H1 (cell line): ENCODE measurements at regions not wholly inside any gene's neighbourhood (a gene's known extent, or its start where the extent isn't known, plus 50 kb on each side); places are given as distances from the start of the nearest gene placed in this dataset.

ENCODE experiments used
- CTCF ChIA-PET: fragments of 300-600 bp; sonication (Branson Sonifier 250); formaldehyde crosslinking; loops from one replicate; lab custom pipeline; 2021; ENCODE audit not compliant: partially characterized antibody; lab: Charles Lee
- POLR2A ChIA-PET: fragments of 300-600 bp; sonication (Branson Sonifier 250); formaldehyde crosslinking; loops from one replicate; lab custom pipeline; 2021; ENCODE audit warnings: inconsistent platforms; ENCODE audit not compliant: partially characterized antibody; lab: Charles Lee
- DNase-seq, 2 experiments: peaks; one replicate each; pipeline versions ENCODE4 v3.0.0 to v3.0.0-alpha.2; 2010 to 2022; ENCODE audit warnings: low spot score in 2 of 2, low read depth in 1 of 2, mixed read lengths in 1 of 2
- FAIRE-seq: peaks from 2 replicates; lab custom pipeline; 2011; peaks lifted over from hg19 to GRCh38; lab: Jason Lieb, UNC
- H2AFZ ChIP-seq: 2 replicates; pipeline ENCODE4 v1.8.1; 2012; ENCODE audit warnings: low read length, inconsistent platforms
- H2AK5ac ChIP-seq: 2 replicates; pipeline ENCODE4 v1.6.1; 2013; ENCODE audit warnings: low read depth, low read length
- H2BK120ac ChIP-seq: replicated peaks from 2 replicates; pipeline ENCODE3; 2013; ENCODE audit warnings: low read depth, low read length, inconsistent platforms
- H2BK12ac ChIP-seq: 2 replicates; pipeline ENCODE4 v1.6.1; 2013; ENCODE audit warnings: low read depth, low read length
- H2BK15ac ChIP-seq: 2 replicates; pipeline ENCODE4 v1.6.1; 2013; ENCODE audit warnings: low read length
- H2BK20ac ChIP-seq: 2 replicates; pipeline ENCODE4 v1.6.1; 2013; ENCODE audit warnings: low read length
- H2BK5ac ChIP-seq: 2 replicates; pipeline ENCODE4 v1.6.1; 2013; ENCODE audit warnings: low read depth, low read length
- H3K14ac ChIP-seq: 2 replicates; pipeline ENCODE4 v1.6.1; 2013; ENCODE audit warnings: inconsistent platforms; ENCODE audit not compliant: insufficient read length
- H3K18ac ChIP-seq: 2 replicates; pipeline ENCODE4 v1.6.1; 2013; ENCODE audit warnings: low read length; ENCODE audit errors: extremely low read depth
- H3K23ac ChIP-seq: 2 replicates; pipeline ENCODE4 v1.6.1; 2013; ENCODE audit warnings: inconsistent platforms; ENCODE audit not compliant: insufficient read length
- H3K23me2 ChIP-seq: 2 replicates; pipeline ENCODE4 v1.6.1; 2013; ENCODE audit warnings: low read depth, low read length
- H3K27ac ChIP-seq: 2 replicates; pipeline ENCODE4 v1.6.1; 2011; ENCODE audit warnings: low read depth, low read length, inconsistent platforms
- H3K27me3 ChIP-seq, 4 experiments: replicated peaks in 1 of 4; 1 replicate in 1 of 4; 2 replicates in 3 of 4; pipeline versions ENCODE4 v1.6.1 to v1.8.1; 2011 to 2013; ENCODE audit warnings: low read length in 3 of 4, mild to moderate bottlenecking in 3 of 4, inconsistent platforms in 2 of 4, mixed read lengths in 2 of 4, moderate library complexity in 1 of 4; ENCODE audit not compliant: control insufficient read depth in 3 of 4, insufficient read depth in 3 of 4; ENCODE audit errors: extremely low read depth in 1 of 4
- H3K36me3 ChIP-seq, 4 experiments: 2 replicates each; pipeline versions ENCODE4 v1.6.1 to v1.8.1; 2011 to 2013; ENCODE audit warnings: mild to moderate bottlenecking in 4 of 4, low read length in 3 of 4, moderate library complexity in 2 of 4, control low read depth in 1 of 4, inconsistent platforms in 1 of 4; ENCODE audit not compliant: insufficient read depth in 4 of 4, control insufficient read depth in 2 of 4
- H3K4ac ChIP-seq: replicated peaks from 2 replicates; pipeline ENCODE3; 2013; ENCODE audit warnings: low read length, low read depth, mixed read lengths, inconsistent platforms; ENCODE audit not compliant: insufficient read length
- H3K4me1 ChIP-seq, 4 experiments: replicated peaks in 1 of 4; 1 replicate in 1 of 4; 2 replicates in 3 of 4; pipeline versions ENCODE4 v1.6.1 to v1.8.1; 2011 to 2013; ENCODE audit warnings: low read length in 3 of 4, inconsistent platforms in 2 of 4, mixed read lengths in 1 of 4; ENCODE audit not compliant: insufficient read depth in 4 of 4, control insufficient read depth in 3 of 4
- H3K4me2 ChIP-seq, 2 experiments: 2 replicates each; pipeline versions ENCODE4 v1.6.1 to v1.8.1; 2011 to 2013; ENCODE audit warnings: low read depth in 2 of 2, low read length in 2 of 2, control low read depth in 1 of 2, inconsistent platforms in 1 of 2, mild to moderate bottlenecking in 1 of 2; ENCODE audit not compliant: insufficient read depth in 1 of 2
- H3K4me3 ChIP-seq, 4 experiments: fragments of 200-600, 300-600 bp in 1 of 4; sonication (generic), shearing (Covaris generic), sonication (Bioruptor Twin) in 1 of 4; 2 replicates each; pipeline versions ENCODE4 v1.5.1 to v1.8.1; 2011 to 2016; ENCODE audit warnings: low read length in 4 of 4, low read depth in 3 of 4, control low read depth in 2 of 4, inconsistent platforms in 2 of 4, mild to moderate bottlenecking in 2 of 4, mixed read lengths in 1 of 4, moderate library complexity in 1 of 4; ENCODE audit not compliant: insufficient read depth in 2 of 4; ENCODE audit errors: extremely low read depth in 1 of 4
- H3K56ac ChIP-seq: replicated peaks from 2 replicates; pipeline ENCODE3; 2013; ENCODE audit warnings: low read depth, mild to moderate bottlenecking, mixed read lengths, low read length, inconsistent platforms; ENCODE audit not compliant: insufficient read length
- H3K79me1 ChIP-seq: 2 replicates; pipeline ENCODE4 v1.6.1; 2013; ENCODE audit warnings: low read depth, low read length, control low read depth
- H3K79me2 ChIP-seq, 2 experiments: 2 replicates each; pipeline versions ENCODE4 v1.6.1 to v1.8.1; 2012 to 2013; ENCODE audit warnings: low read length in 2 of 2, mild to moderate bottlenecking in 2 of 2, inconsistent platforms in 1 of 2; ENCODE audit not compliant: insufficient read depth in 2 of 2, control insufficient read depth in 1 of 2
- H3K9ac ChIP-seq, 4 experiments: replicated peaks in 1 of 4; 1 replicate in 1 of 4; 2 replicates in 3 of 4; pipeline versions ENCODE4 v1.6.1 to v1.8.1; 2011 to 2013; ENCODE audit warnings: low read depth in 3 of 4, low read length in 3 of 4, control low read depth in 2 of 4, mild to moderate bottlenecking in 2 of 4, moderate library complexity in 2 of 4, inconsistent platforms in 1 of 4; ENCODE audit errors: extremely low read depth in 1 of 4
- H3K9me3 ChIP-seq, 2 experiments: 2 replicates each; pipeline versions ENCODE4 v1.6.1 to v1.8.1; 2012 to 2013; ENCODE audit warnings: mild to moderate bottlenecking in 2 of 2, moderate library complexity in 2 of 2, control low read depth in 1 of 2, inconsistent platforms in 1 of 2, low read depth in 1 of 2, low read length in 1 of 2, mixed read lengths in 1 of 2; ENCODE audit not compliant: insufficient read depth in 2 of 2
- H4K20me1 ChIP-seq, 2 experiments: replicated peaks in 1 of 2; 2 replicates each; pipeline versions ENCODE3 to v1.8.1; 2011 to 2013; ENCODE audit warnings: inconsistent platforms in 2 of 2, low read length in 2 of 2, mild to moderate bottlenecking in 1 of 2; ENCODE audit not compliant: insufficient read depth in 2 of 2, control insufficient read depth in 1 of 2
- H4K5ac ChIP-seq: 2 replicates; pipeline ENCODE4 v1.6.1; 2013; ENCODE audit warnings: low read length, low read depth, mixed read lengths, inconsistent platforms; ENCODE audit not compliant: insufficient read length
- H4K8ac ChIP-seq: 2 replicates; pipeline ENCODE4 v1.8.0; 2013; ENCODE audit warnings: mild to moderate bottlenecking, moderate library complexity, low read length, inconsistent platforms; ENCODE audit not compliant: insufficient read depth; ENCODE audit errors: extremely low read depth
- H4K91ac ChIP-seq: replicated peaks from 2 replicates; pipeline ENCODE3; 2013; ENCODE audit warnings: low read length, mixed read lengths, inconsistent platforms; ENCODE audit not compliant: insufficient read length
- BACH1 ChIP-seq: IDR thresholded peaks from 2 replicates; pipeline ENCODE4 v1.6.1; 2012; ENCODE audit warnings: low read length, improper control_type of control experiment
- BCL11A ChIP-seq, 2 experiments: IDR thresholded peaks; one replicate each; pipeline ENCODE4 v1.6.1; 2011; ENCODE audit warnings: low read depth in 2 of 2, low read length in 2 of 2, mild to moderate bottlenecking in 2 of 2
- EP300 ChIP-seq, 2 experiments: IDR thresholded peaks; 1 replicate in 1 of 2; 2 replicates in 1 of 2; pipeline ENCODE4 v1.6.1; 2011 to 2012; ENCODE audit warnings: low read depth in 2 of 2, low read length in 2 of 2, mild to moderate bottlenecking in 2 of 2, borderline replicate concordance in 1 of 2, inconsistent platforms in 1 of 2, moderate library complexity in 1 of 2
- KDM4A ChIP-seq: IDR thresholded peaks from one replicate; pipeline ENCODE4 v1.7.1; 2012; ENCODE audit warnings: low read depth, mild to moderate bottlenecking, moderate library complexity, low read length, inconsistent platforms; ENCODE audit not compliant: severe bottlenecking
- KDM5A ChIP-seq: fragments of 200-600 bp; IDR thresholded peaks from 2 replicates; pipeline ENCODE4 v1.7.1; 2012; ENCODE audit warnings: mild to moderate bottlenecking, low read length, inconsistent platforms, mixed read lengths
- MAX ChIP-seq: IDR thresholded peaks from 2 replicates; pipeline ENCODE4 v1.6.1; 2012; ENCODE audit warnings: inconsistent platforms
- NRF1 ChIP-seq: IDR thresholded peaks from 2 replicates; pipeline ENCODE4 v1.6.1; 2011; ENCODE audit warnings: mild to moderate bottlenecking, low read depth, low read length, improper control_type of control experiment
- PHF8 ChIP-seq: fragments of 200-600 bp; sonication (generic); conservative IDR thresholded peaks from 2 replicates; pipeline ENCODE4 v1.7.1; 2012; ENCODE audit warnings: low read depth, mild to moderate bottlenecking, inconsistent platforms, low read length, moderate library complexity
- SAP30 ChIP-seq: fragments of 300-600 bp; sonication (generic); IDR thresholded peaks from 2 replicates; pipeline ENCODE4 v1.7.1; 2012; ENCODE audit warnings: low read length, moderate library complexity, mild to moderate bottlenecking, inconsistent platforms; ENCODE audit not compliant: insufficient read depth, insufficient replicate concordance
- SIN3A ChIP-seq, 2 experiments: IDR thresholded peaks in 1 of 2; conservative IDR thresholded peaks in 1 of 2; 2 replicates each; pipeline ENCODE4 v1.6.1; 2011 to 2012; ENCODE audit warnings: low read length in 2 of 2, improper control_type of control experiment in 1 of 2, low read depth in 1 of 2, mild to moderate bottlenecking in 1 of 2
- SP4 ChIP-seq: IDR thresholded peaks from 2 replicates; pipeline ENCODE4 v1.6.1; 2012; ENCODE audit warnings: low read length, inconsistent platforms
- TAF7 ChIP-seq: optimal IDR thresholded peaks from 2 replicates; pipeline ENCODE3; 2011; ENCODE audit warnings: low read depth, mild to moderate bottlenecking, inconsistent platforms, low read length, moderate library complexity, borderline replicate concordance
- TCF12 ChIP-seq: IDR thresholded peaks from 2 replicates; pipeline ENCODE4 v1.6.1; 2011; ENCODE audit warnings: low read depth, mild to moderate bottlenecking, low read length
- WGBS, 2 experiments: shearing (Covaris generic) in 1 of 2; methylation state at CpG; one replicate each; pipeline versions ENCODE4 v1.1.6 to v1.1.7; 2013 to 2015; ENCODE audit warnings: low lambda C conversion rate in 2 of 2, mixed read lengths in 2 of 2, inconsistent platforms in 1 of 2, low coverage in 1 of 2, missing lambda C conversion rate in 1 of 2; ENCODE audit not compliant: insufficient replicate concordance in 2 of 2, insufficient coverage in 1 of 2, insufficient read length in 1 of 2; ENCODE audit errors: extremely low coverage in 1 of 2, missing lambda C conversion rate in 1 of 2; 5-methylcytosine and 5-hydroxymethylcytosine counted together

GRCh38 chr4:89572224-89572858, 264.6 kb downstream of the SNCA start:
- no peak overlapping the region for H3K23ac ChIP-seq
- H3K27me3 ChIP-seq, result no peaks in the 10 kb centered on the region
- POLR2A ChIA-PET, result no interaction called here
- peaks cover 2 to 3% of the 10 kb centered on the region in 2 experiments; a peak in 2 of 4 replicates for H3K9me3 ChIP-seq
- H2BK120ac ChIP-seq, result no peak overlapping the region
- no peak overlapping the region for H3K56ac ChIP-seq
- H4K91ac ChIP-seq, result no peak overlapping the region
- no peak overlapping the region for H3K9ac ChIP-seq
- H3K27ac ChIP-seq, result no peak overlapping the region
- FAIRE-seq (no peak), DNase-seq (no peak)
- no peaks in the 10 kb centered on the region for H3K79me2 ChIP-seq
- no peaks in the 10 kb centered on the region for H3K36me3 ChIP-seq
- H4K8ac ChIP-seq, result no peak overlapping the region
- peak overlapping the region; percentile 61 for H3K14ac ChIP-seq
- no peak overlapping the region for H3K4ac ChIP-seq
- H3K18ac ChIP-seq, result no peak overlapping the region
- no peaks in the 10 kb centered on the region for H3K4me1 ChIP-seq
- no peak overlapping the region for H3K4me3 ChIP-seq
- no peak overlapping the region for H2BK15ac ChIP-seq
- H3K4me2 ChIP-seq, result no peak overlapping the region; a peak in 1 of 4 replicates
- no peak overlapping the region for H2BK5ac ChIP-seq
- no peaks in the 10 kb centered on the region for H3K23me2 ChIP-seq
- 68% methylated on average over 2 of the region's 2 CpGs; no CpG with 5 or more reads in 1 of the 2 experiments for WGBS, 2 experiments
- H4K20me1 ChIP-seq, result no peaks in the 10 kb centered on the region
- H2BK20ac ChIP-seq, result no peak overlapping the region
- CTCF ChIA-PET, result interaction anchor here (0.6 to 0.9 kb wide), 2 partner anchors 68 to 413 kb away, joined by 3 read pairs; no protein-coding TSS in a partner anchor
- H3K79me1 ChIP-seq, result no peaks in the 10 kb centered on the region
- no peak overlapping the region for H2BK12ac ChIP-seq
- H4K5ac ChIP-seq, result no peak overlapping the region
- H2AK5ac ChIP-seq, result no peak overlapping the region
- H2AFZ ChIP-seq, result peak overlapping the region; percentile 23; the same call in 1 of the 2 replicates
- TF ChIP-seq TCF12, result no peak
- no peak for TF ChIP-seq SP4
- no peak for TF ChIP-seq KDM5A
- no peak for TF ChIP-seq SAP30
- TF ChIP-seq SIN3A (conservative IDR thresholded peaks at IDR 0.05 in 1 of 2, IDR thresholded peaks at IDR 0.05 in 1 of 2; ENCODE audit: low read depth in 1 of 2, low read length in 2 of 2), result no peak
- no peak for TF ChIP-seq PHF8
- TF ChIP-seq NRF1, result no peak
- TF ChIP-seq EP300 (IDR thresholded peaks at IDR 0.05; ENCODE audit: borderline replicate concordance in 1 of 2, low read depth in 2 of 2, low read length in 2 of 2), result no peak
- TF ChIP-seq BACH1, result no peak
- TF ChIP-seq MAX, result no peak
- TF ChIP-seq TAF7, result no peak
- no peak for TF ChIP-seq KDM4A
- no peak for TF ChIP-seq BCL11A (IDR thresholded peaks at IDR 0.05; ENCODE audit: low read depth in 2 of 2, low read length in 2 of 2)
